HG03060 (cell line): ENCODE measurements at regions not wholly inside any gene's neighbourhood (a gene's known extent, or its start where the extent isn't known, plus 50 kb on each side); places are given as distances from the start of the nearest gene placed in this dataset.
"Not testable (repeated sequence)": the region's sequence is repeated elsewhere in the genome, so short reads cannot be mapped to it uniquely, and the experiment has no call there.

Source experiments
- ATAC-seq: cut with Tn5 transposase; IDR thresholded peaks from one replicate; pipeline ENCODE4 v1.9.1; 2021; ENCODE audit warnings: low read depth, moderate number of reproducible peaks; ENCODE audit not compliant: unreplicated experiment

DNA sequence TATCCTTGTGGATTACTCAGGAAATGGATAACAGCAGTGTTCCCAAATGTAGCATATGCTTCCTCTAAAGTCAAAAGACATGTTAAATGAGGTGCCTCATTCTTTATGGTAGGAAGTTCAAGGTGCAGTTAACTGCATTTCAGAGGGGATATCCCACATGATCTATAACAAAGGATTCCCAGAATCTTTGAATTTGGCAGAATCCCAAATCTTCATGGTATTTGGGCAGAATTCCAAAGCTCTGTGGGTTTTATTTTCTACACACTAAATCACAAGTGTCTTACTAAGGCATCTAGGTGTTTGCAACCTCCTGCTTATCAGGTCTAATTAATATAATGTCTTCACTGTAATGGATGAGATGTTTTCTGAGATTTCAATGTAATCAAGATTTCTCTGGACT is 364.3 kb upstream of the MAN1A1 start:
- no peak for ATAC-seq

DNA sequence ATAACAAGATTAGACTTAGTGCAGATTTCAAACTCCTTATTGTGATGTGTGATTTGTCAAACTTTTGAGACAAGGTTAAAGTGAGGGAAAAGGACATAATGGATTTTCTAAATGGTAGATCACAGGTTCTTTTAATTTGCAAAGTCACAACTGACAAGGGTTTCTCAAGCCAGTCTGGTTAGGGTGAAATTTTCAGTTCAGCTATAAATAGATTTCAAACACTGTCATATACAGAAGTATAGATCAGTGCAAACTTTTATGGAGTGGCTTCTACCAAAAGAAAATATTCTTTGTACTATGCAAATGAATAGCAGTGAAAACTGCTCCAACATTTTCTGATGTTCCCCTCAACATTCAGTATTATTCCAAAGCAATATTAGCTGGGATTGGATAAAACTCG is 337.1 kb upstream of the MAN1A1 start:
- no peak for ATAC-seq

DNA sequence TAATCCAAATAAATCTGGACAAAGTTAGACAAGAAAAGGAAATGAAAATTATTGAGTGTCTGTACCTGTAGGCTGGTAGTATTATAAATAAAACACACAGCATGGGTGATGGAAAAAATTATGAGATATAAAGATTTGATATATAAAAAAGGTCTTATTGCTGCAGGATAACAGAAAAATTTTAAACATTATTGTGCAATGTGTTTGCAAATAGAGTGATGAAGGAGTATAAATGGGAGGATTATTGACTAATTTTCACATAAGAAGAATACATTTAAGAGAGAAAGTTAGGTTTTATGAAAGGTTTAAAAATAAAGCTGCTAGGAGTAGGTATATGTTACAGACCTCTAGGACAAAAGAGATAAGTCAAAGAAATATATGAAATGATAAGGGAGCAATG is 336.7 kb upstream of the MAN1A1 start:
- ATAC-seq, result no peak

DNA sequence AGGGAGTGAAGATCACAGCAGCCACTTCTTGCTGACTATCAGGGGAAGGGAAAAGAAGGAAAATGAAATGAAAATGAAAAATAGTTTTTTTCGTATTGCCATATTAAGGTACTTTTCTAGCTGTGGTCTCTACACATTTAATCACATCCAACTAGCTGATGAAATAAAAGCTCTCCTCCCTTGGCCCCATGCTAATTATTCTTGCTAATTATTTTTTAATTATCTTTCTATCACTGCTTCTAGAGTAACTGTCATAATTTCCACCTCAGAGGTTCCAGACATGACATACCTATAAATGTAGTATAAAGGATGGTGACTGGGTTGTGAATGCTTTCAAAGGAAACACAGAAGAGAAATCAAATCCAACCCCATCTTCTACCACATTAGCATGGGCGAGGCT is 334.1 kb upstream of the MAN1A1 start:
- no peak for ATAC-seq

DNA sequence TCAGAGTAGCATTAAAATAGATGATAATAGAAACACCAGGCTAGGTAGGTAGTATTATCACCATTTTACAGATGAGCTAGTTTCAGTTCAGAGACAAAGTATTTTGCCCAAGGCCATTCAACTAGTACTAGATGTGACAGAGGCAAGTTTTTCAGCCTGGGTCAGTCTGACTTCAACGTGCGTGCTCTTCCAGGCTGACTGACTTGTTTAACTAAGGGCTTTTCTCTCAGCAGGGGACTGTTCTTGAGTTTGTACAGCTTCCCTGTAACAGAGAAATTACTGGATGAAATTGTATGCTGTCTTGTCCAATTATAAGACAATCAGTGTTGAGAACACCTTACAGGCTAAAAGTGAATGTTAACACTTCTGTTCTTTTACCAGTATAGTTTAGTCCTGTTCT is 333.5 kb upstream of the MAN1A1 start:
- ATAC-seq, result no peak

DNA sequence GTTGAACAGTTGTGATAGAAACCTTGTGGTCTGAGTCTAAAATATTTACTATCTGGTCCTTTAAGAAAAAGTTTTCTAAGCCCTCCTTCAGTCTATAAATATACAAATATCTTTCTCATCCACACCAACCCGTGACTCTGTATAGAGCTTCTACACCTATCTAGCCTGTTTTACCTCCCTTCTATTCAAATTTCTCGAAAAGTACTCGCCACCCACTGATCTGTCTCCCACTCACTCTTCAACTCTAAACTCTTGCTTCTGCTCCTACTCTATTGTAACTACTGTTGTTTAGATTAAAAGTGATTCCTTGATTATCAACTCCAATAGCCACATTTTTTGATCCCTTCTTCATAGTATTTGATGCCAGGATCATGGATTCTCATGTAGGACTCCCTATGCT is 329.4 kb upstream of the MAN1A1 start:
- no peak for ATAC-seq

DNA sequence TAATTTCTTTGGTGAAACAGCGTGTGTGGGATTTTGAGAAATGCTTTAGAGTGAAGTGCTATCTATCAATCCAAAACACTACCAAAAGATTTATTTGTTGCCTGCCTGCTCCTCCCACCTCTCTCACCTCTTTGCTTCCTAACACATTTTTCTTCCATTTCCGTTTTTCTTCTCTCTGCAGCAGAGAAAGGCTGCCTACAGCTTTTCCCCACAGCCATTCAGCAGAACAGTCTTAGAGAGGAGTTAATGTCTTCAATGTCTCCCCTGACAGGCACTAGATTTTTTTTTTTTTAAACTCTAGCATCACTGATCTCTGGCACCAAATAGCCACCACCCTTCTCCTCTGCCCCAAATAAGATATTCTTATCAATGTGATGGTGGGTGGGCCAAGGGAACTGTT is 327.8 kb upstream of the MAN1A1 start:
- no peak for ATAC-seq

DNA sequence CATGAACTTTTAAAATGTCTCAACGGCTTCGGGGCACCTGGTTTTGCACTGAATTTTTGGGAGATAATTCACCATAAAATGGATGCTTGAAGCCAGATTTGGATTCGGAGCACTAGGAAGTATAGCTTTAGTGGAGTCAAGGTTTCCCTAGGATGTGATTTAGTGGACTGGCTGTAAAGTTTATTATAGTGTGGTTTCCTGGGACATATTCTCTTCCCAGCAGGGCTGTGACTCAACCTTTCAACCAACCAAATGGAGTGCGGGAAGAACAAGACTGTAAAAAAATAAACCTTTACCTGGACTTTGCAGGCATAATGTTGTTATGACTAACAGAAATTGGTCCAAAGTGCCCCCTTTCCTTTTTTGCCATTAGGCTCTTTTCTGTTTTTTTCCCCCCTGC is 327.4 kb upstream of the MAN1A1 start:
- no peak for ATAC-seq

DNA sequence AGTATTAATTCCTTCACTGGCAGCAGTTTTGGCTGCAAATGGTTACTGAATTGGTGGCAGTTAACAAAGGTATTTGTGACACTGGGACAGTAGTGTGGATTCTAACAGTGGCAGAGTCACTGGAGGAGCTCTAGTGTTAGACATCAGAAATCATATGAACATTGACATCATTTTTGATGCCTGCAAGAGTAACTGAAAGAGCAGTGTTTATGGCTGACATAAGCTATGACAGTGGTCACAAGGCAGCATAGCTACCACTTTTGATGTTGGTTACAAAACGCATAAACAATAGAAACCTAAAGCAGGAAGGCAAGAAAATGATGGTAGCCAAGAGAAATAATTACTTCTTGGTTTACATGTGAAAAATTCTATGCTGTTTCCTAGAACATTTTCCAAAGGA is 326.7 kb upstream of the MAN1A1 start:
- ATAC-seq, result no peak

DNA sequence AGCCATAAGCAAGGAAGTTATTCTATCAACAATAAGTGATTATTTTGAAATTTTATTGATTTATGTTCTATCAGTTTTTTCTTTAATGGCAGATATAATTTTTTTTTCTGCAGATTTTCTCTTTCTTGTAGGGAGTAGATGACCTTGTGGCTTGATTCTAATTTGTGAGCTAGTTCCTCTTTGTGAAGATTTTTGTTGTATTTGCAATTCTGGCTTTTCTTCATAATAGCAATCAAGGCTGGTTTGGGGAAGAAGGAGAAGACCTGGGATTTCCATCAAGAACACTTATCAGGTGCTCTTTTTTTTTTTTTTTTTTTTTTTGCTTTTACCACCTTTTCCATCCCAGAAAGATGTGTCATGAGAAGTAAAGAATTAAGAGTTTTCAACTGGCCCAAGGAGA is 324.2 kb upstream of the MAN1A1 start:
- no peak for ATAC-seq

DNA sequence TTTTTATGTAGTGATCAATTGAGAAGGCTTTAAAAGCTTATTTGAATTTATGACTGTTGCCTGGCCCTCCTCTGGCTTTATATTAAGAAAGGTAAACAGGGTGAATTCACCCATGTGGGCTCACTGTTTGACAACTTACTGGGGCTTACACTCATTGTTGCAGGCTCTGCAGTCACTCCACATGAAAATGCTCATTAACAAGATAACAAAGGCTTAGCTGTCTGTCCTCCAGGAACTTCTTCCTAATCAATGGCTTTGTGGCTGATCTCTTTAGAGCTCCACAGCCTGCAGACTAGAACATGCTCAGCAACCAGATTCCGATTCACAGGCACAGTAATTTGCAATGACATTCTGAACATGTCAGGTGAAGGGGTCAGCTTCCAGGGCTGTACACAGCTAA is 323.2 kb upstream of the MAN1A1 start:
- ATAC-seq, result no peak

DNA sequence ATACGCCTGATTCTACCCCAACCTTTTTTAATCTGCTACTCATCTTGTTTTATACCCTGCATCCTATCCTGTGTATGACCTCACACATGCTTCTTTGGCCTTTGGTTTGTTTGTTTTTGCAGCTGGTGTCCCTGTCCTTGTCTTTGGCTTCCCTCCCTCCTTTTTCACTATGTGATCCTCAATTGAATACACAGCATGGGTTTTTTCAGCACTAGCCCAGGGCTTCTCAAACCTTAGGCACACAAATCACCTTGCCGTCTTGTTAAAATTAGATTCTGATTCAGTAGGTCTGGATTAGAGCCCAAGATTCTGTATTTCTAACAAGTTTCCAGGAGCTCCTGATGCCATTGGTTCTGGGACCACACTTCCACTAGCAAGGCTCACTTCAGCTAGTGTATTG is 321.5 kb upstream of the MAN1A1 start:
- no peak for ATAC-seq

DNA sequence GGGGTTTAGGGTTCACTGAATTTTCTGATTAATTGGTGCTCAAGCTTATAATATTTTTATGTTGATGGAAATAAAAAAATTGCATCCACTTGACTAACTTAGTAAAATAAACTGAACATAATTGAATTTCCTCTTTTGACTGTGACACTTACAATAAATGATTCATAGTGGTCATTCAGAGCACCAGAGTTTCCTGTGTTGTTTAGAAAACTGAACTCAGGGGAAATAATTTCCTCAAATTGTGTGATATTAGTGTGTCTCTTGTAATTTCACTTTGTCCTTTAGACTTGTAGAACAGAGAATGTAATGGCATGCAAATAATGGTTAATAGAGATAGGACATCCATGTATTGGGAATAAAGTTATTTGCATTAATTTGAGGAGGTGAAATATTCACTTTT is 319.7 kb upstream of the MAN1A1 start:
- no peak for ATAC-seq

DNA sequence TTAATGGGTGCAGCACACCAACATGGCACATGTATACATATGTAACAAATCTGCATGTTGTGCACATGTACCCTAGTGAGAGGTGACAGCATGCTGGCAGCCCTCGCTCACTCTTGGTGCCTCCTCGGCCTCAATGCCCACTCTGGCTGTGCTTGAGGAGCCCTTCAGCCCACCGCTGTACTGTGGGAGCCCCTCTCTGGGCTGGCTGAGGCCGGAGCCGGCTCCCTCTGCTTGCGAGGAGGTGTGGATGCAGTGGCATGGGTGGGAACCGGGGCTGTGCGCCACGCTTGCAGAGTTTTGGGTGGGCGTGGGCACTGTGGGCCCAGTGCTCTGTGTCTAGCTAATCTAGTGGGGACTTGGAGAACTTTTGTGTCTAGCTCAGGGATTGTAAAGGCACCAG is 315.9 kb upstream of the MAN1A1 start:
- not testable (repeated sequence) for ATAC-seq

DNA sequence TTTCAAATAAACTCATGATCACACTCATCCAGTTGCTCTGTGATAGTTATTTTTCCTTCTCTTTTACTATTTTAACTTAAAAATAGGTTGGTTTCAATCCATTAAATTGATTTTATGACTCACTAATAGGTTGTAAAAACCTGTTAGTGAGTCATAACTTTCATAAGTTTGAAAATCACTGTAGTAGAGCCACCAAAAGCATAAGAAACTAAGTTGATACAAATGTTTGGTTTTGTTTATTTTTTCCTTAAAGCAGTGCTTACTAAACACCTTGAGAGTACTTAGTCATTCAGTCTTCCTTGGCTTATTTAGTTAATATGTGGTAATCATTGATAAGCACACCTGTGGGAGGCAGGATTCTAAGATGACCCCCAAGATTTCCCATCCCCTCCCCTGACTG is 312.1 kb upstream of the MAN1A1 start:
- no peak for ATAC-seq

DNA sequence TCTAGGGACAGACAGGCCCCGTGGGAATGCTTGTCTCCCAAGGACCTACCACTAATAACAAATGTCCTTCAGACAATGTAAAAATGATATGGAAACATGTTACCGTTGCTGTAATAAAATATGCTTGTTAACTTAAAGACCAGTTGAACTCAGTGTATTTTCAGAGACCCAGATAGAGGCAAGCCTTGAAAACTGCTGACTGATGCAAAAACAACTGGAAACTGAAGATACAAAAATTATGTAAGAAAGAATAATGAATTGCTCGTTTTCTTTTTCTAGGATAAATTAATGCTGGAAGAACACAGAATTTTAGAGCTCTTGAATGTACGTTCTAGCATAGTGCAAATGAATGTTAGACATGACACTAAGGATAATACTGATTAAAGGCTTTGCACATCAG is 311.5 kb upstream of the MAN1A1 start:
- ATAC-seq, result no peak

DNA sequence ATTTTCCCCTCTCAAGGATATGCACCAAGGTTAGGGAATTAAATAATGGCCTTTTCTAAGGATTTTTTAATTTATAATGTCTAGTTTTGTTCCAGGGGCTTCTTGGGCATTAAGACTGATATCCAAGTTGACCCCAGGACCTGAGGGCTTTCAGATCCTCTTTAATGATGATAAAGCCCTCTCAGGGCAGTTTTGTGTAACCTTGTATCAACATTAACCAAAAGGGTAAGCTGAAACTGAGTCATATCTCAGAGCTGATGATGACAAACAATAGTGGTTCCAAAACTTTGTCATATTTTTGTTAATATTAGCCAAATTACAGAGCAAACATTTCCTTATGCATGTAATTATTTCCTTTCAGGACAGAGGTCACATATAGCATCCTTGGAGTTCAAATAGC is 309.4 kb upstream of the MAN1A1 start:
- no peak for ATAC-seq

DNA sequence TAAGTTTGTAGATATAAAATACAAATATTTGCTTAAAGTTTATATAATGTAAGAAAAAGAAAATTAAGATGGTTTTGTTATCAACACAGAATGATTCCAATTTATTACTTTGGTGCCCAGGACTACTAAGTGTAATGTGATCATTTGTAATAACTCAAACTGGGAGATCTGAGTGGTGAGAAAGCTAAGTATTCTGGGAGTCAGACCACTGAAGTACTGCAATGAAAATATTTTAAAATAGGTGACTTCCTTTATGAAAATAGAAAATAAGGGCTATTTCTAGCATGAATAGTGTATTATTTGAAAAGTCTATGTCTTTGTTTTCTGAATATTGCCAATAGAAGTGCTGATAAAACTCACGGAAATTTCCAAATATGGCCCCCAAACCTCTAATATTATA is 305.6 kb upstream of the MAN1A1 start:
- ATAC-seq, result no peak

DNA sequence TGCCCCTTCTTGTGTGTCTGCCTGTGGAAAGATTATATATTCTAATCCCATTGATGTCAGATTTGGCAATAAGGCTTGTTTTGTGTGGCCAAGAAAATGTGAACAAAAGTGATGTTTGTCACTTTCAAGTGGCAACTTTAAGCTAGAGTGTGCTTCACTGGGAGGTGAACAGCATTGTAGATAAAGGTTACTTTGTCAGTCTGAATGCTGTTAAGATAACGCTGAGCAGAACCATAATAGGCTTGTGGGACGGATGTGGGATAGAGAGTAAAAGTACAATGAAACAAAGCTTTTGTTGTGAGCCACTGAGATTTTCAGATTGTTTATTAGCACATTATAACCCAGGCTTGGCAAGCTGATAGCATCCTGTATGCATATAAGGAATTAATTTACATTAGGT is 303.8 kb upstream of the MAN1A1 start:
- ATAC-seq, result no peak

DNA sequence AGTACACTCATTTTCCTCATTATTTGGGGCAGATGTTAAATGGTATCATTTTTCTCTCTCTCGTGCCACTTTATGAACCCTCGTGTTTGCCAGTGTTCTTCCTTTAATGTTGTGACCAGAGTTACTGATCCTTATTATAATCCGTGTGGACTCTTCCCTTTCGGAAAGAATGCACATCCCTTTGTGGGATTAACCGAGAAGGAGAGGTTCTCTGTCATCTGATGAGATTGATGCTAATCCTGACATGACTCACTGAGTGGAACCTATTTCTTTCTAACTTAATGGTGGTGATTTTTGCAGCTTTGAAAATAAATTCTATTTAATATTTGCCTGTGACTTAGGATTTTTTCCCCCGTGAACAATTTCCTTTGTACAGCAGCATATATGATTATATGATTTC is 300.0 kb upstream of the MAN1A1 start:
- no peak for ATAC-seq

DNA sequence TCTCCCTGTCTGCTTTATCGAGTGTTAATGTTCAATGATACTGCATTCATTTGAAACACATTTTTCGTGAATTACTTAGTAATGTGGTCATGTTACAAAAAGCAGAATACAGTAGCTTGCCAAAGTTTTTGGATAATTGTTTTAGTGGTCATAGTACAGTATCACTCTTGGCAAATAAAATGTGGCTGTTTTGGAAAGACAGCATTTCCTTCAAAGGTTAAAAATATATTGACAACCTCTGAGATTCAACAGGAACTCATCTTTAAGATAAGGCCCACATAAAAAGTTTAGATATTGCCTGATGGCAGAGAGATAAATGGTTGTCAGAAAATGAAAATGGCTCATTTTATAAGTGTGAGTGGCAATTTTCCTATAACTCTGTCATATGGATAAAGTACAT is 297.7 kb upstream of the MAN1A1 start:
- no peak for ATAC-seq

DNA sequence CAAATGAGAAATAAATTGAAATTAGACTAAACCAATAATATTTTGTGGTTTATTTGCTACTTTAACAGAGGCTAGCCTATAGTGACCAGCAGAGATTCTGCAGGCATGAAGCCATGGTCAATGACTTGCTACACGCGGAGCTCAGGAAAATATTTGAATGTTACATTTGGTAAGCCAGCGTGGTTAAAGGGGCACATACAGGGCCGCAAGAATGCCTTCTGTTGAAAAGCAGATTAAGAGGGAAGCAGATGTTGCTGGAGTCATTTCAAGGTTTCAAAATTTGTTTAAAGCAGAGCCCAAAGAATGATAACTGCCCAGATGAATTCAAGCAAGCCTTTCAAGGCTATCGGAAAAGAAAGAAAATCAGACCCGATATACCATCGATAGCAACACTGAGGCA is 294.3 kb upstream of the MAN1A1 start:
- ATAC-seq, result no peak

DNA sequence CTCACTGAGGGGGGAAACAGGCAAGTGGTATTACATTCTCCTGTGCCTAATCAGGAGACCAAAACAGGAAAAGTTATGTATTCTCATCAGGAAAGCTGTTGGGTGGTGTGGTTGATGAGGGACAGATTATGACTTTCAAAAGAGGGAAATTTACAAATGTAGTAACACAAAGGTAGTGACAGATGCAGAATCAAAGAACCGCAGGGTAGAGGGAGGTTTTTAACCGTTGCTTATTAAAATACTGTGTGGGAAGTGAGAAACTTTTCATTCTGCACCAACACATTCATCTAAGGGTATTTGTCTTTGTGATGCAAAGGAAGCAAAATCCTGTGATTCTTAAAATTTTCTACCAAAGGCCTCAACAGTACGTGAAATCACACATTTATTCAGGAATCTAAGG is 288.2 kb upstream of the MAN1A1 start:
- ATAC-seq, result no peak

DNA sequence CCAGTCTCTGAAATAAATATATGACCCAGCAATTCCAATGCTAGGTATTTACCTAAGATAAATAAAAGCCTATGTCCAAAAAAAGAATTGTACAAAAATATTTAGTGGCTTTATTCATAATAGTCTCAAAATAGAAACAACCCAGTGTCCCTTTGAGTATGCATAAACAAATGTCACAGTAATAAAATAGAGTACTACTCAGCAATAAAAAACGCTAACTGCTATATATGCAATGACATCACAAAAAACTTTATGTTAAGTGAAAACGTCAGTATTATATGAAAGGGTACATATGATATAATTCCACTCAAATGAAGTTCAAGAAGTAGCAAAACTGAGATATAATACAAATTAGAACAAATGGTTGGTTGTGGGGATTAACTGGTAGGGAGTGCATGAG is 286.5 kb upstream of the MAN1A1 start:
- ATAC-seq, result no peak
